DND-41 (cell line): ENCODE measurements at regions not wholly inside any gene's neighbourhood (a gene's known extent, or its start where the extent isn't known, plus 50 kb on each side); places are given as distances from the start of the nearest gene placed in this dataset.

ENCODE experiments used
- ATAC-seq: fragments of 200-7000 bp; cut with Tn5 transposase; 3 replicates; pipeline ENCODE4 v1.9.1; 2021; ENCODE audit warnings: low read depth; ENCODE audit not compliant: insufficient read depth
- DNase-seq: peaks from one replicate; pipeline ENCODE4 v3.0.0-alpha.2; 2020
- H2AFZ ChIP-seq: 2 replicates; pipeline ENCODE4 v1.6.0; 2012; ENCODE audit warnings: low read depth, low read length
- H3K27ac ChIP-seq: 2 replicates; pipeline ENCODE4 v1.5.1; 2012; ENCODE audit warnings: low read length, inconsistent platforms
- H3K27me3 ChIP-seq: fragments of 200-600 bp; sonication (generic); 2 replicates; pipeline ENCODE4 v1.6.0; 2012; ENCODE audit warnings: low read length, mild to moderate bottlenecking, inconsistent platforms; ENCODE audit not compliant: insufficient read depth, poor library complexity
- H3K36me3 ChIP-seq: 2 replicates; pipeline ENCODE4 v1.5.1; 2012; ENCODE audit warnings: low read length, inconsistent platforms; ENCODE audit not compliant: insufficient read depth
- H3K4me1 ChIP-seq: 2 replicates; pipeline ENCODE4 v1.5.1; 2012; ENCODE audit warnings: mild to moderate bottlenecking, low read length; ENCODE audit not compliant: insufficient read depth
- H3K4me2 ChIP-seq: 2 replicates; pipeline ENCODE4 v1.6.0; 2012; ENCODE audit warnings: mild to moderate bottlenecking, moderate library complexity, low read length, inconsistent platforms; ENCODE audit not compliant: insufficient read depth
- H3K4me3 ChIP-seq, 2 experiments: fragments of 200-600 bp in 1 of 2; shearing (Covaris generic) in 1 of 2; 2 replicates each; pipeline ENCODE4 v1.5.1; 2012 to 2016; ENCODE audit warnings: inconsistent platforms in 2 of 2, low read length in 2 of 2, mild to moderate bottlenecking in 2 of 2, low read depth in 1 of 2, moderate library complexity in 1 of 2
- H3K79me2 ChIP-seq: 2 replicates; pipeline ENCODE4 v1.6.0; 2012; ENCODE audit warnings: low read length, inconsistent platforms; ENCODE audit not compliant: insufficient read depth
- H3K9ac ChIP-seq: 2 replicates; pipeline ENCODE4 v1.6.0; 2012; ENCODE audit warnings: low read depth, mild to moderate bottlenecking, inconsistent platforms, low read length, moderate library complexity
- H3K9me3 ChIP-seq: 2 replicates; pipeline ENCODE4 v1.5.1; 2012; ENCODE audit warnings: low read length, moderate library complexity, mild to moderate bottlenecking, inconsistent platforms; ENCODE audit not compliant: insufficient read depth, severe bottlenecking
- H4K20me1 ChIP-seq: 2 replicates; pipeline ENCODE4 v1.6.0; 2012; ENCODE audit warnings: low read length; ENCODE audit not compliant: insufficient read depth
- EZH2 ChIP-seq: IDR thresholded peaks from 3 replicates; pipeline ENCODE4 v1.6.1; 2012; ENCODE audit warnings: borderline replicate concordance, low read depth, mild to moderate bottlenecking, moderate library complexity, low read length, inconsistent platforms; ENCODE audit not compliant: severe bottlenecking
- TF ChIP-seq, protein P1 (sequence below): IDR thresholded peaks from 2 replicates; pipeline ENCODE4 v1.5.1; 2012; ENCODE audit warnings: borderline replicate concordance, low read length, moderate library complexity, mild to moderate bottlenecking; ENCODE audit not compliant: poor library complexity, severe bottlenecking; ENCODE audit errors: extremely low read depth

- Histone ChIP-seq H2AFZ (no peak overlapping the region), H3K4me1 (no peaks in the 10 kb centered on the region), H3K79me2 (no peaks in the 10 kb centered on the region), H3K27me3 (no peaks in the 10 kb centered on the region), H3K4me3 (no peak overlapping the region), H3K36me3 (no peaks in the 10 kb centered on the region), H3K9ac (no peak overlapping the region), H3K27ac (no peak overlapping the region), H3K4me2 (no peak overlapping the region), H3K9me3 (no peaks in the 10 kb centered on the region), H4K20me1 (no peaks in the 10 kb centered on the region)
- DNase-seq, result no peak
- no peak for ATAC-seq
- TF ChIP-seq, protein P1, sequence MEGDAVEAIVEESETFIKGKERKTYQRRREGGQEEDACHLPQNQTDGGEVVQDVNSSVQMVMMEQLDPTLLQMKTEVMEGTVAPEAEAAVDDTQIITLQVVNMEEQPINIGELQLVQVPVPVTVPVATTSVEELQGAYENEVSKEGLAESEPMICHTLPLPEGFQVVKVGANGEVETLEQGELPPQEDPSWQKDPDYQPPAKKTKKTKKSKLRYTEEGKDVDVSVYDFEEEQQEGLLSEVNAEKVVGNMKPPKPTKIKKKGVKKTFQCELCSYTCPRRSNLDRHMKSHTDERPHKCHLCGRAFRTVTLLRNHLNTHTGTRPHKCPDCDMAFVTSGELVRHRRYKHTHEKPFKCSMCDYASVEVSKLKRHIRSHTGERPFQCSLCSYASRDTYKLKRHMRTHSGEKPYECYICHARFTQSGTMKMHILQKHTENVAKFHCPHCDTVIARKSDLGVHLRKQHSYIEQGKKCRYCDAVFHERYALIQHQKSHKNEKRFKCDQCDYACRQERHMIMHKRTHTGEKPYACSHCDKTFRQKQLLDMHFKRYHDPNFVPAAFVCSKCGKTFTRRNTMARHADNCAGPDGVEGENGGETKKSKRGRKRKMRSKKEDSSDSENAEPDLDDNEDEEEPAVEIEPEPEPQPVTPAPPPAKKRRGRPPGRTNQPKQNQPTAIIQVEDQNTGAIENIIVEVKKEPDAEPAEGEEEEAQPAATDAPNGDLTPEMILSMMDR, result no peak
- TF ChIP-seq EZH2, result no peak
These were observed 630.6 kb upstream of the ZWINT start for GRCh38 chr10:56991591-56992069.

GRCh38 chr10:56975513-56975912 lies 614.5 kb upstream of the ZWINT start:
- Histone ChIP-seq H2AFZ (no peak overlapping the region), H3K27me3 (no peaks in the 10 kb centered on the region), H3K79me2 (no peaks in the 10 kb centered on the region), H4K20me1 (no peaks in the 10 kb centered on the region), H3K4me1 (no peaks in the 10 kb centered on the region), H3K9me3 (no peaks in the 10 kb centered on the region), H3K4me3 (no peak overlapping the region), H3K9ac (no peak overlapping the region), H3K27ac (no peak overlapping the region), H3K36me3 (no peaks in the 10 kb centered on the region), H3K4me2 (no peak overlapping the region)
- DNase-seq (no peak), ATAC-seq (no peak)
- TF ChIP-seq EZH2, result no peak
- TF ChIP-seq, protein P1, result no peak

- H3K27ac ChIP-seq, result no peak overlapping the region
- no peaks in the 10 kb centered on the region for H4K20me1 ChIP-seq
- no peaks in the 10 kb centered on the region for H3K79me2 ChIP-seq
- H3K36me3 ChIP-seq, result no peaks in the 10 kb centered on the region
- no peak overlapping the region for H3K4me3 ChIP-seq
- no peaks in the 10 kb centered on the region for H3K4me1 ChIP-seq
- TF ChIP-seq, protein P1, result no peak
- no peak for TF ChIP-seq EZH2
- H2AFZ ChIP-seq, result no peak overlapping the region
- DNase-seq (no peak), ATAC-seq (no peak)
- no peak overlapping the region for H3K9ac ChIP-seq
- no peaks in the 10 kb centered on the region for H3K27me3 ChIP-seq
- H3K9me3 ChIP-seq, result no peaks in the 10 kb centered on the region
- no peak overlapping the region for H3K4me2 ChIP-seq
These were observed 612.7 kb upstream of the ZWINT start for GRCh38 chr10:56973766-56974165.

- no peak overlapping the region for H3K9ac ChIP-seq
- no peaks in the 10 kb centered on the region for H3K79me2 ChIP-seq
- H3K4me3 ChIP-seq, result no peak overlapping the region
- no peak for DNase-seq
- no peaks in the 10 kb centered on the region for H3K9me3 ChIP-seq
- TF ChIP-seq EZH2, result no peak
- TF ChIP-seq, protein P1, result no peak
- no peak overlapping the region for H3K27ac ChIP-seq
- no peaks in the 10 kb centered on the region for H4K20me1 ChIP-seq
- no peaks in the 10 kb centered on the region for H3K36me3 ChIP-seq
- H3K4me2 ChIP-seq, result no peak overlapping the region
- no peak overlapping the region for H2AFZ ChIP-seq
- no peaks in the 10 kb centered on the region for H3K4me1 ChIP-seq
- ATAC-seq, result no peak
- H3K27me3 ChIP-seq, result no peaks in the 10 kb centered on the region
These were observed 582.2 kb upstream of the ZWINT start for GRCh38 chr10:56943221-56943755.
